NOMO-1 (cell line): ENCODE measurements at regions not wholly inside any gene's neighbourhood (a gene's known extent, or its start where the extent isn't known, plus 50 kb on each side); places are given as distances from the start of the nearest gene placed in this dataset.

Experiments used
- DNase-seq, 2 experiments: peaks; one replicate each; lab custom pipeline; 2025; ENCODE audit not compliant: unreplicated experiment in 2 of 2; lab: John Stamatoyannopoulos, UW

- DNase-seq = peak; percentile 34 to 82
These were observed 321.1 kb upstream of the EDNRB start for GRCh38 chr13:78239714-78240113.

- DNase-seq = peak; percentile 22 to 55
These were observed 320.3 kb upstream of the EDNRB start for GRCh38 chr13:78238911-78239310.

- no peak for DNase-seq
These were observed 310.3 kb upstream of the EDNRB start for GRCh38 chr13:78228940-78229339.

- no peak for DNase-seq
These were observed 309.6 kb upstream of the EDNRB start for GRCh38 chr13:78228211-78228610.

GRCh38 chr13:78227709-78228108, 309.1 kb upstream of the EDNRB start:
- DNase-seq = no peak

GRCh38 chr13:78215458-78216108, 297.0 kb upstream of the EDNRB start:
- DNase-seq = no peak

GRCh38 chr13:78201411-78201810, 282.8 kb upstream of the EDNRB start:
- no peak for DNase-seq

GRCh38 chr13:78198821-78199220, 280.2 kb upstream of the EDNRB start:
- DNase-seq = peak in 1 of 2 experiments; percentile 68

GRCh38 chr13:78198419-78198818, 279.8 kb upstream of the EDNRB start:
- no peak for DNase-seq

- DNase-seq = no peak
These were observed 278.6 kb upstream of the EDNRB start for GRCh38 chr13:78197231-78197630.

- no peak for DNase-seq
These were observed 276.4 kb upstream of the EDNRB start for GRCh38 chr13:78194904-78195639.

- peak in 1 of 2 experiments; percentile 30 for DNase-seq
These were observed 275.2 kb upstream of the EDNRB start for GRCh38 chr13:78193846-78194245.

GRCh38 chr13:78192716-78193115, 274.1 kb upstream of the EDNRB start:
- DNase-seq = no peak

- no peak for DNase-seq
These were observed 271.7 kb upstream of the EDNRB start for GRCh38 chr13:78190296-78190695.

GRCh38 chr13:78187781-78188180, 269.1 kb upstream of the EDNRB start:
- DNase-seq = no peak

- no peak for DNase-seq
These were observed 267.1 kb upstream of the EDNRB start for GRCh38 chr13:78185700-78186099.

- no peak for DNase-seq
These were observed 265.1 kb upstream of the EDNRB start for GRCh38 chr13:78183732-78184131.

GRCh38 chr13:78182813-78183212, 264.2 kb upstream of the EDNRB start:
- no peak for DNase-seq

- DNase-seq = no peak
These were observed 258.7 kb upstream of the EDNRB start for GRCh38 chr13:78177306-78177705.

GRCh38 chr13:78176880-78177279, 258.2 kb upstream of the EDNRB start:
- no peak for DNase-seq

GRCh38 chr13:78169386-78169785, 250.8 kb upstream of the EDNRB start:
- DNase-seq = no peak

- no peak for DNase-seq
These were observed 250.3 kb upstream of the EDNRB start for GRCh38 chr13:78168981-78169380.
